Mammary epithelial cell (primary cell): ENCODE measurements at regions not wholly inside any gene's neighbourhood (a gene's known extent, or its start where the extent isn't known, plus 50 kb on each side); places are given as distances from the start of the nearest gene placed in this dataset.

Experiments used
- EZH2 ChIP-seq: IDR thresholded peaks from 2 replicates; pipeline ENCODE4 v1.6.1; 2012; ENCODE audit warnings: low read length, inconsistent platforms, borderline replicate concordance
- TF ChIP-seq, protein P1 (sequence below), 2 donors: IDR thresholded peaks in 1 of 2; conservative IDR thresholded peaks in 1 of 2; 2 replicates each; pipeline ENCODE4 v1.5.1; 2011 to 2012; ENCODE audit warnings: inconsistent platforms in 2 of 2, low read length in 2 of 2, mild to moderate bottlenecking in 2 of 2, control low read depth in 1 of 2, low read depth in 1 of 2; ENCODE audit not compliant: insufficient read depth in 1 of 2; ENCODE audit errors: extremely low read depth in 1 of 2

DNA sequence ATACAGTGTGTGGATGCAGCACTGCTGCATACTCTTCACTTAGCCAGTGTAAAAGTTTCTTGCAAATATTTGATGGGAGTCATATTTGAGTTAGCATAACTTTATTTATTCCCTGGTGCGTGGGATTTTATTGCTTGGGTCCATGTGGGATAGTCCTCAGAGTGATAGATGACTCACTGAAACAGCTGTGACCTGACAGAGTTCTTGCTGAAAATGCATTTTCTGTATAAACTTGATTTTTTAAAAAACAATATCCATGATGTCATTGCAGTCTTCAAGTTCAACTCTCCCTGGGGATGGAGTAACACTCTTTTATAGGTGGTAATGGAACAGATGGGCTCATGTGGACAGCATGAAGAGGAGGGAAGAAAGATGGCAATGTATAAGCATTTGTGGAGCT, 310.0 kb downstream of the PPP1R3A start:
- no peak for TF ChIP-seq EZH2
- TF ChIP-seq, protein P1, sequence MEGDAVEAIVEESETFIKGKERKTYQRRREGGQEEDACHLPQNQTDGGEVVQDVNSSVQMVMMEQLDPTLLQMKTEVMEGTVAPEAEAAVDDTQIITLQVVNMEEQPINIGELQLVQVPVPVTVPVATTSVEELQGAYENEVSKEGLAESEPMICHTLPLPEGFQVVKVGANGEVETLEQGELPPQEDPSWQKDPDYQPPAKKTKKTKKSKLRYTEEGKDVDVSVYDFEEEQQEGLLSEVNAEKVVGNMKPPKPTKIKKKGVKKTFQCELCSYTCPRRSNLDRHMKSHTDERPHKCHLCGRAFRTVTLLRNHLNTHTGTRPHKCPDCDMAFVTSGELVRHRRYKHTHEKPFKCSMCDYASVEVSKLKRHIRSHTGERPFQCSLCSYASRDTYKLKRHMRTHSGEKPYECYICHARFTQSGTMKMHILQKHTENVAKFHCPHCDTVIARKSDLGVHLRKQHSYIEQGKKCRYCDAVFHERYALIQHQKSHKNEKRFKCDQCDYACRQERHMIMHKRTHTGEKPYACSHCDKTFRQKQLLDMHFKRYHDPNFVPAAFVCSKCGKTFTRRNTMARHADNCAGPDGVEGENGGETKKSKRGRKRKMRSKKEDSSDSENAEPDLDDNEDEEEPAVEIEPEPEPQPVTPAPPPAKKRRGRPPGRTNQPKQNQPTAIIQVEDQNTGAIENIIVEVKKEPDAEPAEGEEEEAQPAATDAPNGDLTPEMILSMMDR (conservative IDR thresholded peaks at IDR 0.05 in 1 of 2, IDR thresholded peaks at IDR 0.05 in 1 of 2; ENCODE audit: extremely low read depth in 1 of 2, insufficient read depth in 1 of 2, low read depth in 1 of 2, low read length in 2 of 2): no peak
